GM21825 (cell line): ENCODE measurements at regions not wholly inside any gene's neighbourhood (a gene's known extent, or its start where the extent isn't known, plus 50 kb on each side); places are given as distances from the start of the nearest gene placed in this dataset.

Experiments used
- ATAC-seq: cut with Tn5 transposase; IDR thresholded peaks from one replicate; pipeline ENCODE4 v1.9.1; 2021; ENCODE audit warnings: mild to moderate bottlenecking, moderate library complexity; ENCODE audit not compliant: unreplicated experiment

DNA sequence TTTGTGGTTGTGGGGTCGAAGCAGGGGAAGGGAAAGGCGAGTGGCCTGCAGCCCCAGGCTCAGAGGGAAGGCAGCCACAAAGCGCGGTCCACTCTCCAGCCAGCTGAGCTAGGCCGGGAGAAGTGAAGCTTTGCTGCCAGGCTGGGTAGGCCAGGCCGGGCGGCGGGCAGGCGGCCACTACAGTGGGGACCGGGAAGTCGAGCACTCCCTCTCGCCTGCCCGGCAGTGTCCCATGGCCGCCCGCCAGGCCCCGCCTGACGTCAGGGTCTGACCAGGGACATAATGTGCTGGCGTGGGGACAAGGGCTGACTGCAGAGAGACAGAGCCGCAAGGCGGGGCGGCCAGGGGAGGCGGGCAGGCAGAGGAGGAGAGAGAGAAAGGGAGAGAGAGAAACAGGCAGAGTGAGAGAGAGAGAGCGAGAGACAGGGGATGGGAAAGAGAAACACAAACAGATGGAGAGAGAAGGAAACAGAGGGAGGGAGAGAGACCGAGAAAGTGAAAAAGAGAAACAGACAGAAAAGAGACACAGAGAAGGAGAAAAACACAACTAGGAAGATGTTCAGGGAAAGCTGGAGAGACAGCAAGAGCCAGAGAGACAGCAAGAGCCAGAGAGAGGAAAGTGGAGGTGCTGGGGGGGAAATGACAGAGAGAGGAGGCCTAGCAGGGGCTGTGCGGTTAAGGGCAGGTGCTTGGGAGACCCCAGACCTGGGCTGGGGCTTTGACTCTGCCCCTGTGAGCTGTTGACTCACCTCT, 94.5 kb upstream of the PTPN1 start:
- no peak for ATAC-seq

DNA sequence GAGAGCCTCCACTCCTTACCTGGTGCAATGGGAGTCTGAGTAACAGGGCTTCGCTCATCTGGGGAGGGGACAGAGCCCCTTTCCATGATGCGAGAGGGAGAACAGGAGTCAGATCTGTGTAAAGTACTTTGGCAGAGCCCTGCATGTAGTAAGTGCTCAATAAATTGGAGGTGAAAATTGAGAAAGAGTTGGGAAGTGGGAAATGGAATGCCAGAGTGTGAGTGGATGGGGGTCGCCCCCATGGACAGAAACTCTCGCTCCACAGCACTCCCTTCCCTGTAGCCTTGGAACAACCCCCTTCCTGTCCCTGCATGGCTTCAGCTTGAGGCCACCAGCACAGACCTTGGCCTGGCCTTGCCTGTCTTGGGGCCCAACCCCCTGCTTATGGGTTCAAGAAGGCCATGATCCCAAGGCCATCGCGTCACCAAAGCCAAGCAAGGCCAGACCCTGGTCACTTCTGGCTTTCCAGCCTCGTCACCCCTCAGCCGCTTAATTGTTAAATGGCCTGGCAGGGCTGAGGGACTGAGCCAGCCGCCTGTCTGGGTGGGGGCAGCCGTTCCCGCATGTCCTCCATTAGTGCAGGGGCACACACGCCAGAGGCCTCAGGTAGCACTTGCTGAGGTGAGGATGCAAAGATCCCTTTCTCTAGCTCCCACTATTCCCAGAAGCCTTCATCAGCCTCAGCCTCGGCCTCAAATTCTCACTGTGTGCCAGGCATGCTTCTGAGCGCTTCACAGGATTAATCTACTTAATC, 93.7 kb upstream of the PTPN1 start:
- no peak for ATAC-seq

DNA sequence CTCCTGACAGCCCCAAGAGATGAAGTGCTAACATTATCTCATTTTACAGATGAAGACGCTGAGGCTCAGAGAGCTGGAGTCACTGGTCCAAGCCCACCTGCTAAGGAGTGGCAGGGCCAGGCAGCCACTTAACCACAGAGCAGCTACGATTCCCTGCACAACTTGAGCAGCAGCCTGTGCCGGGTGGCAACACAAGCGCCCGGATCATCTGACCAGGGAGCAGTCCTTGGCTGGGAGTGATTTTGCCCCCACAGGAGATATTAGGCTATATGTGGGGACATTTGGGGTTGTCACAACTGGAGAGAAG, 93.2 kb upstream of the PTPN1 start:
- ATAC-seq, result no peak

DNA sequence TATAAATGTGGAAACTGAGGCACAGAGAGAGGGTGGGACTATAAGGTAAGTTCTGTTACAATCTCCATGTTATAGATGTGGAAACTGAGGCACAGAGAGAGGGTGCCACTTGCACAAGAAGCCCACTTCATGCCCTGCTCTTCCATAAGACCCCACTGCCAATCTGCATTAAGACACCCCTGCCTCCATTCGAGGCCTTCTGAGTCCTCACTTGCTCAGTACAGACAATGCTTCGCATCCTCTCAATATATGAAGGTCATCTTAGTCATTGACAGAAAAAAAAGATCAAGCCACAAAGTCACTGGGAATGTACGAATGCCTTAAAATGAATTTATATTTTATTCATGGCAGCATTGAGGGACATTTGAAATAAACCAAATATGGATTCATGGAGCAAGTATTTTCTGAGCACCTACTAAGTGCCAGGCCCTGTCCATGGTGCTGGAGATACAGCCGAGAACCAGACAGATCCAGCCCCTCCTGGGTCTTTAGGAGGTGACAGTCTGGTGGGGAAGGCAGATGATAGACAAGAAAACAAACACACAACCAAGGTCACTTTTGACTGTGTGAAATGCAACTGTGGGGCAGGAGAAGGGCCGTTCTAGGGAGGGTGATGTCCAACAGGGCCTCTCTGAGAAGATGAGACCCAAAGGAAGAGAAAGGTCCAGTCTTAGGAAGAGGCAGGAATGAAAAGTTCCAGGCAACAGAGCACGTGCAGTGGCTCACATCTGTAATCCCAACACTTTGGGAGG, 92.5 kb upstream of the PTPN1 start:
- ATAC-seq, result no peak

DNA sequence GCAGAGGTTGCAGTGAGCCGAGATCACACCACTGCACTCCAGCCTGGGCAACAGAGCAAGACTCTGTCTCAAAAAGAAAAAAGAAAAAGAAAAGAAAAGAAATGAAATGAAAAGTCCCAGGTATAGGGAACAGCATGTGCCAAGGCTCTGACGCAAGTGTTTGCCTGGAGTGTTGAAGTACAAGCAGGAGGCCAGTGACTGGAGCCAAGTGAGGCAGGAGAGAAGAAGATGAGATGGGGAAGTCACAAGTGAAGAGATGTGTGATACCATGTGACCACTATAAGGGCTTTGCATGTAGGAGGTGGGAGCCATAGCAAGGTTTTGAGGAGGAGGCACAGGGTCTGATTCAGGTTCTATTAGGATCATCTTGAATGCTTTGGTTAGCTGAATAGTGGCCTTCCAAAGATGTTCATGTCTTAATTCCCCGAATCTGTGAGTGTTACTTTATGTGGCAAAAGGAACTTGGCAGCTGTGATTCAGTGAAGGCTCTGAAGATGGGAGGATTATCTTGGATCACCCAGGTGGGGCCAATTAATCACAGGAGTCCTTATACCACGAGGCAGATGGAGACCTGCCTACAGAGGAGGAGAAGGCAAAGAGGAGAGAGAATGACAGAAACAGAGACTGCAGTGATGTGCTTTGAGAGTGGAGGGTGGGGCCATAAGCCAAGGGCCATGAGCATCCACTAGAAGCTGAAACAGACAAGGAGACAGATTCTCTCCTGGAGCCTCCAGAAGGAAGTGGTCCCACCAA, 91.1 kb upstream of the PTPN1 start:
- ATAC-seq, result no peak

DNA sequence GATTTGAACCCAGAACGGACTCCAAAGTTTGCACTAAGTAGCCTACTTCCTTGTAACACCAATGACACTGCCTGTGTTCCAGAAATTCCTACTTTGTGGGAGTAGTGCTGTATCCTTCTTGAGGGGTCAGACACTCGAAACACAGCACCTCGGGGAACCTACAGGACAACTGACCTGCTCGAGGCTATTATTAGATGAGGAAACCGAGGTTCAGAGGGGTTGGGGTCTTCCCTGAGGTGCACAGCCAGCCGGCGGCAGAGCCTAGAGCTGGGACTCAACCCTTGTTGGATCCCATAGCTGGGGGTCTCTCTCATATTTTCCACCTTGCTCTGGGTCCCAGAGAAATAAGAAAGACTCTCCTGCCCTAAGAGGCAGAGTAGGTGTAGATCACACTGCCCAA, 89.8 kb upstream of the PTPN1 start:
- no peak for ATAC-seq

DNA sequence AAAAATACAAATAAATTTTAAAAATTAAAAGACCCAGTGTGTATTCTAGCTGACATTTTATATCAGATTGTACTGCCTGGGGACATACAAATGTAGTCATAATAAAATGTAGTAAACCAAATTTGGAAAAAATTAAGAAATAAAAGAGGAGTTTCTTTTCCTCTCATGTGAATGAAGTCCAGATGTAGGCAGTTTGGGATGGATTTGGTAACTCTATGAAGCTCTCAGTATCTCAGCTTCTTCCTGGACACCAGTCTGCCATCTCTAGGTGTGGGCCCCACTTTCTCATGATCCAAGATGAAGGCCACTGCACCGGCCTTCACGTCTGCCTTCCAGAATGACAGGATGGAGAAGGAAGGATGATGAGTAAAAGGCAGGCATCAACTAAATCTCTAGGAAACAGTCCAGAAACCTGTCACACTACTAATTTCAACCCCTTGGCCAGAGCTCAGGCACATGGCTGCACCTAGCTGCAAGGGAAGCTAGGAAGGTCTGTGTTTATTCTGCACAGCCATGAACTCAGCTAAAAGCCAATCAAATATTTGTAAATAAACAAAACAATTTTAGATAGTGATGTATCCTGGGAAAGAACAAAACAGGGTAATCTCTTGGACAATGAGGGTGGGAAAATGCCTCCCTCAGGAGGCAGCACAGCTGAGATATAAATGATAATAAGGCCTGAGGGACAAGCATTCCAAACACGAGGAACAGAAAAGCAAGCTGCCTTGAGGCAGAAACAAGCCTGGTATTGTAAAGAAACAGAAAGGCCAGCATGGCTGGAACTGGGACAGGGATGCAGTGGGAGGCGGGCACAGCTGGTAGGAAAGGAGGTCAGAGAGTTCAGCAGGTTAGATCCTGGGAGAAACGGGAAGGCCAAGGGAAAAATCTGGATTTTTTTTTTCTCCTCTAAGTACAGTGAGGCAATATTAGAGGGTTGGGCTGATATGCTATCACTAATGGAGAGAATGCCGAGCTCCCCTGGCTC, 88.5 kb upstream of the PTPN1 start:
- no peak for ATAC-seq

DNA sequence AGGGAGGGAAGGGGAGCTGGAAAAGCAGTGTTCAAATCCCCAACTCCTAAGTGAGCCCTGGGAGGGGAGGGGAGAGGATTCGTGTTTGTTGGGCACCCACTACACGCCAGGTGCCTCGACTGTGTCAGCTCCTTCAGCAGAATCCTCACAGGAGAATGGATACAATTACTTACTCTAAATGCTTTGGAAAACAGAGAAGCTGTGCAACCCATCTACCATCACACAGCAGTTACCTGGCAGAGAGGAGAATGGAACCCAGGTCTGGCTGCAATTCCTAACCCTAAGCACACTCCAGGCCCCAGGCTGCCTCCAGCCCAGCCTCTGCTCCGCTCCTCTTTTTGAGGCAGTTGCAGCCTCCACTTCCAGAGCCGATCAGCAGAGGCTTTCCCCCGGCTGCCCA, 86.4 kb upstream of the PTPN1 start:
- no peak for ATAC-seq

DNA sequence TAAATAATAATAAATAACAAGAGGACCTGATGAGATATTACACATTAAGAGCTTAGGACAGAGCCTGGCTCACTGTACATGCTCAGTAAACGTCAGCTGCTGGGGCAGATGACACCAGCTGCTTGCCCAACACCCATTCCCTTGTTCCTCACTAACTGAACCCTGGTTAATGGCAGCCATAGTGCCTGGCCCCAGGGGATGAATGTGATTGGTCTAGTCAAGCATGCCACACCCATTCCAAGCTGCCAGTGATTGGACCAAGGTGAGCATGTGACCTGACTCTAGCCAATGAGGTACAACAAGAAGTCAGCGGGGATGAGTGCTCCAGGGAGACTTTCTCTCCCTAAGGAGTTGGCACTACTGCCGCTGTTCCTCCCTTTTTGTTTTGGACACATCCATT, 85.1 kb upstream of the PTPN1 start:
- ATAC-seq, result no peak

DNA sequence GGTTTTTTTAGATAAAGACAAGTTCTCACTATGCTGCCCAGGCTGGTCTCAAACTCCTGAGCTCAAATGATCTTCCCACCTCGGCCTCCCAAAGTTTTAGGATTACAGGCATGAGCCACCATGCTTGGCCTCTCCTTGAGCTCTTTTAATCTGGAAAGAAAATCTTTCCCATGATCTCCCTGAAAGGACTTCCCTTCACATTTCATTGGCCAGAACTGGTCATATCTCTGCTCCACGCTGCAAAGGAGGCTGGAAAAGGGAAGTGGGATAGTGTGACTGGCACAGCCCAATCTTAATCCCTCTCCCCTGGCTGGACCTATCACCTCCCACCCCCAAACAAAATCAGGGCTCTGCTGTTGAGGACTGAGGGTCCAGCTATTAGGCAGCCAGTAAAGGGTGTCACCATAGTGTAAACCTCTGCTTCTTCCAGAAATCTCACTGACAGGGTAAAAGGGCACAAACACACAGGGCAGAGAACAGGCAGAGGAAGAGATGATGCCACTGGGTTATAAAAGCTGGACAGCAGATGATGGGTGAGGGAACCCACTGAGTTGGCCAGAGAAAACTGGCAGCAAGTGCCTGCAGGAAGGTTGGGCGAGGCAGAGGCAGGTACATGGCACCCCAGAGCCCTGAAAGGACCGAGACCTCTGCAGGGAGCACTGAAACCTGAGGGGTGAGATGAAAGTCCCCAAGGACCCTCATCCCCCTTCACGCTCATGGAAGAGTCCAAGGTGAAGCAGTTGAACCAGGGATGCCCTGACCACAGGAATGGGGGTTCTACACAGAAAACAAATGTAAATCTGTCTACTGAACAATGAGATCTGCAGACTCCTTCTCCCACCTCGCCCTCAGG, 83.1 kb upstream of the PTPN1 start:
- no peak for ATAC-seq

DNA sequence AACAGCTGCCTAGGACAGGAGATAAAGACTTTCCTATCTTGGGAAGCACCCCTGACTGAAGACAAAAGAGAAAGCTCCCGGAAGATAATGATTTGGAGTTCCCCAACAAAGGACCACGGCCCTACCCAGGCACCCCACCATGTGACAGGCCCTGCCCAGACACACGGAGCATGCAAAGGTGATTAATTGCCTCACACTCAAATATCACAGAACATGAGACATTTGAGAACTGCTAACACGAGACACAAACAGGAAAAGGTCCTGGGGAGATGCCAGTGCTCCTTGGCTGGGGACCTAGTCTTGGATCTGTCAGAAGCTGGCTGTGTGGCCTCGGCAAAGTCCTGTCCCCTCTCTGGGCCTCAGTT, 82.5 kb upstream of the PTPN1 start:
- no peak for ATAC-seq

DNA sequence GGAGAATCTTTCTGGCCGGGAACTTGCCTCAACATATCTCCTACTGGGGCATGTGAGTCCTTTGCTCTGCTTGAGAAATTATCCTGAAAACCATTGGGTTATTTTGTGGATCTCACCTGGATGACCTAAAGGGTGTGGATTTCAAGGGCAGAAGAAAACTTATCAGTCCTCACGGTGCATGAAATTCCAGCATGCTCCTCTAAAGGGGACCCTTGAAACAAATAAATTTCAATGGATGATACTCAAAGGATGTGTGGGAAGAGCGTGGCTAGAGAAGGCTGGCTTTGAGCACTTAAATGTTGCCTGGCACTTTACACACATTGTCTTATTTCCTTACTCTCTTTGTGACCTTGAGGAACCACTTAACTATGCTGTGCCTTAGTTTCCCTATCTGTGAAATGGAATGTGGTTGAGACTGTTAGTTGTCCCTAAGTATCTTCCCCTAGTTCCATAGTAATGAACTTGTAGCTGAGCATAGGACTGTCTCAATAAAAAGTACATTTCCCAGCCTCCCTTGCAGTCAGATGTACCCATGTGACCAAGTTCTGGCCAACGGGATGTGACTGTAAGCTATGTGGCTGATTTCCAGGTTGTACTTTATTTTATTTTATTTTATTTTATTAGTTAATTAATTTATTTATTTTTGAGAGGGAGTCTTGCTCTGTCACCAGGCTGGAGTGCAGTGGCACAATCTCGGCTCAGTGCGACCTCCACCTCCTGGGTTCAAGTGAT, 81.9 kb upstream of the PTPN1 start:
- no peak for ATAC-seq

DNA sequence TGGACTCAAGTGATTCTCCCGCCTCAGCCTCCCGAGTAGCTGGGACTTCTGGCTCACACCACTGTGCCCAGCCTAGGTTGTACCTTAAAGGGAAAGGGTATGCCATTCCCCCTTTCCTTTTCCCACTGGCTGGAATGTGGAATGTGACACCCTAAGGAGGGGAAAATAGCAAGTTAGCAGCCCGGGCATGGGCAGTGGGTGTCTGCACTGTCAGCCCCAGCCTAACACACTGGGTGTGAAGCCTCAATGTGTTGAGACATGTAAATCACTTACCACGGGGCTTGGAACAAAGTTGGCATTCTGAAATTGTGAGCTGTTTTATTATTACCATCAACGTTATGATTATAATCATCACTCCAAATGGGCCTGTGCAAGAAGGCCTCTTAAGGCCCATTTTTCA, 80.8 kb upstream of the PTPN1 start:
- no peak for ATAC-seq

DNA sequence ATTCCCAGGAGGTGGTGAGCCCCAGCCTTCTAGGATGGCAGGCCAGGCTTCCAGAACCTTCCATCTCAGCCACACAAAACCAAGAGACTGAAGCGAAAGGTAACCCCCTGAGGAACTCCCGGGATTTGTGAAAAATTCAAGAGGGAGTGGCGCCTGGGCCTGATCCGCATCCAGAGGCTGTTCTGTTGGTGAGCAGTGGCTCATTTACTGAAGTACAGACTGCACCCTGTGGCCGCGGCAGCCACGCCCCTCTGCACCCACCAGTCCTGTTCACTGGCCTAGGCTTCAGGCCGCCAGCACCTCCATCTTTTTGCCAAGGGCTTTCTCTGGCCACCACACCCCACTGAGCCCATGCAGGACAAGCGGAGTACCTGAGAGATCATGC, 79.1 kb upstream of the PTPN1 start:
- ATAC-seq, result no peak

DNA sequence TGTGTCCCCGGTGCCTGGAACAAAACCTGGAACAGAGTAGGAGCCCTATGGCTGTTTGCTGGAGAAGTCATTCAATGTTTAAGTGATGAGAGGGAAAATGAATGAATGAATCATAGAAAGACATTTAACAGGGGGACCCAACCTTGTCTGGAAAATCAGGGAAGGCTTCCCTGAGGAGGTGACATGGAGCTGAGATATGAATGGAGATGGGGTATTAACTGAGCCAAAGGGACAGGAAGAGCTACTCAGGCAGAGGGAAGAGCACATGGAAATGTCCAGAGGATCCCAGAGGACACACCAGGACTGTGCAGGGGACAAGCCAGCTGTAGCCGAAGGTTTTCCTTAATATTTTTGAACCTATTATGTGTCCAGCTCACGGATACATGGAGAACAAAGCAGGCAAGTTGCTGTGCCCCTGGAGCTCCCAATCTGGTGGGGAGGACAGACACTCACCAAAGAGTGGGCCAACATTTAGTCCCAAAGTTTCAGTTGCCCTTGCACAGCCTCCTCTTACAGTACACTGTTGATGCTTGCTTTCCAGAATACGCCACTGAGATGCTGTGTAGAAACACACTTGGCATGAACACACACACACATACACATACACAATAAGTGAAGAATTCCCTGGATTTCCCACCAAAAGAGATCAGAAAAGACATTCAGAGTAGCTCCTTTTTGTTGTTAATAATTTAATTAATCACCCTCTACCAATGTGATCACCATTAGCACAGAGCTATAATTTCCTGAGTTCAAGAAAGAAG, 77.0 kb upstream of the PTPN1 start:
- no peak for ATAC-seq

DNA sequence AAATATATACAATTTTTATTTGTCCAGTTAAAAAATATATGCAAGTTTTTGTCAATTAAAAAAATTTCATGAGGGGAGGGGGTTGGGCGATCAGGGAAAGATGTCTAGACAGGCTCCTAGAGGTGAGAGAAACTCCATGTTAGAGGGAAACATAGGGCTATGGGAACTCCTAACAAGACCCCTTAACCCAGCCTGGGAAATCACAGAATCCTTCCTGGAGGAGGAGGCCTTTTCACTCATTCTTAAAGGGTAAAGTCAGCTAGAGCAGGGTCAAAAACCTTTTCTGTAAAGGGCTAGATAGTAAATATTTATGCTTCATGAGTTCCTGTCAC, 75.9 kb upstream of the PTPN1 start:
- ATAC-seq, result no peak

DNA sequence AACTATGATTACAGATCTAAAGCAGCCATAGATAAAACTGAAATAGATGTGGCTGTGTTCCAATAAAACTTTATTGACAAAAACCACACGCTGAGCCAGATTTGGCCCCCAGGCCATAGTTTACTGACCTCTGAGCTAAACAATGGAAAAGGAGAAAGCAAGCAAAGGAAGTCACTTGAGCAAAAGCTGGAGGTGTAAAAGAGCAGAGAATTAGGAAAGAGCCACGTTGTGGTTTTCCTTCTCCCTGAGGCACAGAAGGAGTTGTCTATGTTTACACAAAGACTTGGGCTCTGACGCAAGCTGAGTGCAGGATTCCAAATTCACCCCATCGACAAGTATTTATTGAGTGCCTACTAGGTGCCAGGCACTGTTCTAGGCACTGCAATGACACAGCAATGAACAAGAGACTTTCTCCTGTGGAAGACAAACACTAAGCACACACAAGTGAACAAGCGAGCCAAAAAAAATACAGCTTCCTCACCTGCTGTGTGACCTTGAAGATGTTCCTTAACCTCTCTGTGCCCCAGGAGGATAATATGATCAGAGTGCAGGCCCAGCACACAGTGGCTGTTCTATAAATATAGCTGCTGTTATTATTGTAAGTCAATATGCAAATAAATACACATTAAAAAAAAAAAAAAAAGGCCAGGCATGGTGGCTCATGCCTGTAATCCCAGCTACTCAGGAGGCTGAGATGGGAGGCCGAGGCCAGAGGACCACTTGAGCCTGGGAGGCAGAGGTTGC, 75.4 kb upstream of the PTPN1 start:
- ATAC-seq, result no peak
